WTC11 (cell line): ENCODE measurements at regions not wholly inside any gene's neighbourhood (a gene's known extent, or its start where the extent isn't known, plus 50 kb on each side); places are given as distances from the start of the nearest gene placed in this dataset.

Experiments
- ATAC-seq: fragments of 200-7000 bp; cut with Tn5 transposase; 2 replicates; pipeline ENCODE4 v1.10.0; 2021; ENCODE audit warnings: mild to moderate bottlenecking, moderate library complexity
- CTCF ChIA-PET: fragments of 300-600 bp; sonication (Branson Sonifier 250); formaldehyde crosslinking; loops from one replicate; lab custom pipeline; 2021; ENCODE audit warnings: antibody characterized with exemption; lab: Charles Lee
- POLR2A ChIA-PET: fragments of 350-600 bp; sonication (Branson Sonifier 250); formaldehyde crosslinking; loops from one replicate; lab custom pipeline; 2021; ENCODE audit warnings: antibody characterized with exemption; lab: Charles Lee
- DNase-seq: peaks from one replicate; pipeline ENCODE4 v3.0.0; 2021; ENCODE audit warnings: low spot score
- H3K27ac Mint-ChIP-seq: 2 replicates; pipeline ENCODE4 v1.8.0; 2021; ENCODE audit warnings: mixed read lengths
- H3K27me3 Mint-ChIP-seq: 2 replicates; pipeline ENCODE4 v1.8.0; 2021; ENCODE audit warnings: low read depth, mild to moderate bottlenecking, moderate library complexity, mixed read lengths
- H3K36me3 Mint-ChIP-seq: 2 replicates; pipeline ENCODE4 v1.8.0; 2021; ENCODE audit warnings: mixed read lengths
- H3K4me1 Mint-ChIP-seq: 2 replicates; pipeline ENCODE4 v1.8.0; 2022; ENCODE audit warnings: mixed read lengths
- H3K4me3 Mint-ChIP-seq: 2 replicates; pipeline ENCODE4 v1.8.0; 2021; ENCODE audit warnings: mild to moderate bottlenecking, moderate library complexity, mixed read lengths
- H3K9me3 Mint-ChIP-seq: 2 replicates; pipeline ENCODE4 v1.8.0; 2021; ENCODE audit warnings: mixed read lengths
- ATF6 ChIP-seq: sonication (generic); formaldehyde crosslinking; IDR thresholded peaks from 2 replicates; pipeline ENCODE4 v1.8.1; 2023; ENCODE audit warnings: mild to moderate bottlenecking, missing genetic modification reagents
- CREM ChIP-seq: sonication (generic); formaldehyde crosslinking; IDR thresholded peaks from 2 replicates; pipeline ENCODE4 v1.8.1; 2022; ENCODE audit warnings: mild to moderate bottlenecking, missing genetic modification reagents, moderate library complexity
- ELF4 ChIP-seq: sonication (generic); formaldehyde crosslinking; IDR thresholded peaks from 2 replicates; pipeline ENCODE4 v1.8.1; 2022; ENCODE audit warnings: low read depth, mild to moderate bottlenecking, moderate library complexity, missing genetic modification reagents
- FOXP1 ChIP-seq: sonication (generic); formaldehyde crosslinking; IDR thresholded peaks from 2 replicates; pipeline ENCODE4 v1.8.0; 2022; ENCODE audit warnings: missing genetic modification reagents, mild to moderate bottlenecking, moderate library complexity, borderline replicate concordance
- FOXP4 ChIP-seq: sonication (generic); formaldehyde crosslinking; IDR thresholded peaks from 2 replicates; pipeline ENCODE4 v1.8.0; 2022; ENCODE audit warnings: mild to moderate bottlenecking, missing genetic modification reagents
- HMGXB4 ChIP-seq: sonication (generic); formaldehyde crosslinking; IDR thresholded peaks from 2 replicates; pipeline ENCODE4 v1.8.1; 2023; ENCODE audit warnings: mild to moderate bottlenecking, moderate library complexity, missing genetic modification reagents
- KAT7 ChIP-seq: sonication (generic); formaldehyde crosslinking; IDR thresholded peaks from 2 replicates; pipeline ENCODE4 v1.8.1; 2023; ENCODE audit warnings: missing genetic modification reagents, mild to moderate bottlenecking, borderline replicate concordance
- MYBL2 ChIP-seq: sonication (generic); formaldehyde crosslinking; IDR thresholded peaks from 2 replicates; pipeline ENCODE4 v1.8.1; 2023; ENCODE audit warnings: mild to moderate bottlenecking, moderate library complexity, missing genetic modification reagents
- NR1H2 ChIP-seq: sonication (generic); formaldehyde crosslinking; IDR thresholded peaks from 2 replicates; pipeline ENCODE4 v1.9.0; 2021; ENCODE audit warnings: mild to moderate bottlenecking, moderate library complexity, missing genetic modification reagents
- TP53 ChIP-seq: sonication (generic); formaldehyde crosslinking; IDR thresholded peaks from 2 replicates; pipeline ENCODE4 v1.8.1; 2023; ENCODE audit warnings: mild to moderate bottlenecking, missing genetic modification reagents
- ZNF425 ChIP-seq: fragments of 250-450 bp; sonication (Bioruptor Pico); conservative IDR thresholded peaks from 2 replicates; pipeline ENCODE4 v1.9.0; 2021; ENCODE audit warnings: mild to moderate bottlenecking
- ZNF532 ChIP-seq: fragments of 250-450 bp; sonication (Bioruptor Pico); IDR thresholded peaks from 2 replicates; pipeline ENCODE4 v1.9.0; 2021; ENCODE audit warnings: mild to moderate bottlenecking, borderline replicate concordance

GRCh38 chr13:50691176-50691680 is 152.3 kb downstream of the DLEU7 start:
- Mint-ChIP-seq H3K36me3 (no peaks in the 10 kb centered on the region), H3K27ac (no peak overlapping the region), H3K4me1 (peaks cover 23% of the 10 kb centered on the region), H3K27me3 (no peaks in the 10 kb centered on the region), H3K4me3 (no peak overlapping the region), H3K9me3 (peaks cover 4% of the 10 kb centered on the region)
- CTCF ChIA-PET = interaction anchor here (0.7 to 1.0 kb wide), 2 partner anchors 221 to 252 kb away, joined by 3 to 4 read pairs; no protein-coding TSS in a partner anchor
- ATAC-seq (no peak), DNase-seq (no peak)
- POLR2A ChIA-PET = no interaction called here
- TF ChIP-seq ZNF425 (CRISPR knock-in tag) (no peak), NR1H2 (CRISPR knock-in tag) (no peak), FOXP1 (CRISPR knock-in tag) (no peak), MYBL2 (CRISPR knock-in tag) (no peak), ELF4 (no peak), ATF6 (CRISPR knock-in tag) (no peak), HMGXB4 (CRISPR knock-in tag) (no peak), CREM (no peak), KAT7 (no peak), FOXP4 (no peak), ZNF532 (CRISPR knock-in tag) (no peak)

GRCh38 chr13:50691681-50692263 is 151.7 kb downstream of the DLEU7 start:
- no peak overlapping the region for H3K27ac Mint-ChIP-seq
- peaks cover 4% of the 10 kb centered on the region for H3K9me3 Mint-ChIP-seq
- no peaks in the 10 kb centered on the region for H3K36me3 Mint-ChIP-seq
- H3K27me3 Mint-ChIP-seq = no peaks in the 10 kb centered on the region
- H3K4me1 Mint-ChIP-seq = peaks cover 28% of the 10 kb centered on the region
- no peak overlapping the region for H3K4me3 Mint-ChIP-seq
- TF ChIP-seq TP53 (CRISPR knock-in tag) = no peak
- POLR2A ChIA-PET = no interaction called here
- DNase-seq (no peak), ATAC-seq (no peak)
- CTCF ChIA-PET = interaction anchor here (1.0 kb wide), 1 partner anchor 221 kb away, joined by 4 read pairs; no protein-coding TSS in a partner anchor
